B cell (primary cell): ENCODE measurements at regions not wholly inside any gene's neighbourhood (a gene's known extent, or its start where the extent isn't known, plus 50 kb on each side); places are given as distances from the start of the nearest gene placed in this dataset.

Experiments used
- ATAC-seq: fragments of 200-7000 bp; cut with Tn5 transposase; one replicate; pipeline ENCODE4 v1.10.0; 2021; ENCODE audit warnings: low read depth, mild to moderate bottlenecking, moderate number of reproducible peaks, moderate library complexity
- CTCF ChIA-PET: fragments of 350-600 bp; sonication (Branson Sonifier 250); formaldehyde crosslinking; loops from one replicate; lab custom pipeline; 2021; ENCODE audit warnings: antibody characterized with exemption, inconsistent platforms; lab: Charles Lee
- POLR2A ChIA-PET: fragments of 350-600 bp; sonication (Branson Sonifier 250); formaldehyde crosslinking; loops from one replicate; lab custom pipeline; 2021; ENCODE audit warnings: antibody characterized with exemption; lab: Charles Lee
- DNase-seq: peaks from one replicate; pipeline ENCODE4 v3.0.0; 2013
- H2AFZ ChIP-seq: 2 replicates; pipeline ENCODE4 v1.6.1; 2012; ENCODE audit warnings: mild to moderate bottlenecking, low read depth, low read length; ENCODE audit not compliant: insufficient read depth, poor library complexity, severe bottlenecking
- H3K27ac ChIP-seq, 2 donors: 1 replicate in 1 of 2; 2 replicates in 1 of 2; pipeline ENCODE4 v1.5.1; 2012 to 2013; ENCODE audit warnings: low read length in 2 of 2, mild to moderate bottlenecking in 2 of 2, moderate library complexity in 1 of 2
- H3K27me3 ChIP-seq, 4 experiments: fragments of 200-600 bp in 1 of 4; sonication (generic) in 1 of 4; replicated peaks in 1 of 4; 1 replicate in 2 of 4; 2 replicates in 2 of 4; pipeline versions ENCODE4 v1.6.1 to v1.7.0; 2013 to 2016; ENCODE audit warnings: low read length in 3 of 4, mild to moderate bottlenecking in 2 of 4, mixed read lengths in 1 of 4, moderate library complexity in 1 of 4; ENCODE audit not compliant: insufficient read depth in 4 of 4, control insufficient read depth in 3 of 4; ENCODE audit errors: control extremely low read depth in 1 of 4
- H3K36me3 ChIP-seq, 2 experiments: replicated peaks in 1 of 2; 1 replicate in 1 of 2; 2 replicates in 1 of 2; pipeline versions ENCODE4 v1.6.1 to v1.7.1; 2013; ENCODE audit warnings: low read length in 1 of 2; ENCODE audit not compliant: insufficient read depth in 2 of 2, control insufficient read depth in 1 of 2; ENCODE audit errors: control extremely low read depth in 1 of 2, extremely low read depth in 1 of 2
- H3K4me1 ChIP-seq, 2 donors: fragments of 200-600 bp in 1 of 2; sonication (generic) in 1 of 2; 1 replicate in 1 of 2; 2 replicates in 1 of 2; pipeline versions ENCODE4 v1.5.1 to v1.6.1; 2013 to 2017; ENCODE audit warnings: low read length in 2 of 2; ENCODE audit not compliant: control insufficient read depth in 2 of 2, insufficient read depth in 2 of 2
- H3K4me2 ChIP-seq: replicated peaks from 2 replicates; pipeline ENCODE3; 2012; ENCODE audit warnings: mild to moderate bottlenecking, low read depth, low read length; ENCODE audit not compliant: poor library complexity, severe bottlenecking
- H3K4me3 ChIP-seq, 5 experiments: fragments of 200-600 bp in 1 of 5; sonication (generic) in 1 of 5; 1 replicate in 3 of 5; 2 replicates in 2 of 5; pipeline versions ENCODE4 v1.5.1 to v1.7.0; 2011 to 2016; ENCODE audit warnings: low read length in 4 of 5, mild to moderate bottlenecking in 4 of 5, low read depth in 2 of 5, control low read depth in 1 of 5, moderate library complexity in 1 of 5; ENCODE audit not compliant: insufficient read depth in 1 of 5; ENCODE audit errors: control extremely low read depth in 1 of 5, extremely low read depth in 1 of 5
- H3K79me2 ChIP-seq: fragments of 200-600 bp; sonication (generic); one replicate; pipeline ENCODE4 v1.6.0; 2016; ENCODE audit warnings: low read length; ENCODE audit not compliant: control insufficient read depth, insufficient read depth
- H3K9ac ChIP-seq: fragments of 200-600 bp; sonication (generic); 2 replicates; pipeline ENCODE4 v1.6.1; 2017; ENCODE audit warnings: mild to moderate bottlenecking, low read length, moderate library complexity
- H3K9me3 ChIP-seq, 3 donors: one replicate each; pipeline versions ENCODE4 v1.6.1 to v1.7.1; 2013; ENCODE audit warnings: low read length in 2 of 3; ENCODE audit not compliant: control insufficient read depth in 2 of 3, insufficient read depth in 1 of 3; ENCODE audit errors: control extremely low read depth in 1 of 3
- H4K20me1 ChIP-seq: 2 replicates; pipeline ENCODE4 v1.6.0; 2012; ENCODE audit warnings: mild to moderate bottlenecking, low read length; ENCODE audit not compliant: insufficient read depth, control insufficient read depth, poor library complexity, severe bottlenecking
- H3K27ac Mint-ChIP-seq: one replicate; pipeline ENCODE4 v1.8.0; 2021; ENCODE audit warnings: mixed read lengths
- H3K27me3 Mint-ChIP-seq: one replicate; pipeline ENCODE4 v1.8.0; 2021; ENCODE audit warnings: mixed read lengths
- H3K4me1 Mint-ChIP-seq: one replicate; pipeline ENCODE4 v1.8.0; 2021; ENCODE audit warnings: mixed read lengths
- H3K4me3 Mint-ChIP-seq: one replicate; pipeline ENCODE4 v1.8.0; 2021; ENCODE audit warnings: mixed read lengths
- H3K9me3 Mint-ChIP-seq: one replicate; pipeline ENCODE4 v1.8.0; 2022; ENCODE audit warnings: mixed read lengths; ENCODE audit not compliant: insufficient read depth
- EZH2 ChIP-seq: IDR thresholded peaks from 2 replicates; pipeline ENCODE4 v1.6.1; 2012; ENCODE audit warnings: borderline replicate concordance, low read depth, mild to moderate bottlenecking, moderate library complexity, low read length; ENCODE audit not compliant: insufficient read depth, poor library complexity, severe bottlenecking
- WGBS: methylation state at CpG from one replicate; pipeline ENCODE4 v1.1.5; 2013; ENCODE audit warnings: missing lambda C conversion rate; ENCODE audit not compliant: insufficient coverage; 5-methylcytosine and 5-hydroxymethylcytosine counted together
- intact Hi-C: fragments of 100-400 bp; cut with micrococcal nuclease; formaldehyde crosslinking; loops from one replicate; pipeline ENCODE4 v1.10.0; 2022
- TF ChIP-seq, protein P1 (sequence below): fragments of 200-600 bp; IDR thresholded peaks from one replicate; pipeline ENCODE4 v1.8.0; 2022; ENCODE audit warnings: antibody characterized with exemption, mild to moderate bottlenecking

DNA sequence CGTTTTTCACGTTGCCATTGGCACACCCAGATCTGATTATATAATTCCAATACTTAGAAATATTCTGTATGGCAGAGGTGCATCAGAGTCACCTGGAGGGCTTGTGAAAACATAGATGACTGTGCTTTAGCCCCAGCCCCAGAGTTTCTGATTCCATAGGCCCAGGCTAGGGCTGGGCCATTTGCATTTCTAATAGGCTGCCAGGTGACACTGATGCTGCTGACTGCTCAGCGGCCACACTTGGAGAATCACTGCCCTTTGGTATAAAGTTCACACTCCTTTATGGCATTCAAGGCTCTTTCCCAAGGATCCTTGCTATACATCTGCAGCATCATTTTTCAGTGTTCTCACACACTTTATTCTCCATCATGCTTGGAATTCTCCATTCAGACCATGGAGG is 137.1 kb downstream of the AKAP11 start:
- TF ChIP-seq EZH2, result no peak
- TF ChIP-seq, protein P1, sequence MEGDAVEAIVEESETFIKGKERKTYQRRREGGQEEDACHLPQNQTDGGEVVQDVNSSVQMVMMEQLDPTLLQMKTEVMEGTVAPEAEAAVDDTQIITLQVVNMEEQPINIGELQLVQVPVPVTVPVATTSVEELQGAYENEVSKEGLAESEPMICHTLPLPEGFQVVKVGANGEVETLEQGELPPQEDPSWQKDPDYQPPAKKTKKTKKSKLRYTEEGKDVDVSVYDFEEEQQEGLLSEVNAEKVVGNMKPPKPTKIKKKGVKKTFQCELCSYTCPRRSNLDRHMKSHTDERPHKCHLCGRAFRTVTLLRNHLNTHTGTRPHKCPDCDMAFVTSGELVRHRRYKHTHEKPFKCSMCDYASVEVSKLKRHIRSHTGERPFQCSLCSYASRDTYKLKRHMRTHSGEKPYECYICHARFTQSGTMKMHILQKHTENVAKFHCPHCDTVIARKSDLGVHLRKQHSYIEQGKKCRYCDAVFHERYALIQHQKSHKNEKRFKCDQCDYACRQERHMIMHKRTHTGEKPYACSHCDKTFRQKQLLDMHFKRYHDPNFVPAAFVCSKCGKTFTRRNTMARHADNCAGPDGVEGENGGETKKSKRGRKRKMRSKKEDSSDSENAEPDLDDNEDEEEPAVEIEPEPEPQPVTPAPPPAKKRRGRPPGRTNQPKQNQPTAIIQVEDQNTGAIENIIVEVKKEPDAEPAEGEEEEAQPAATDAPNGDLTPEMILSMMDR, result no peak
- H3K27ac ChIP-seq, result no peak overlapping the region
- H2AFZ ChIP-seq, result no peak overlapping the region
- H3K36me3 ChIP-seq, result no peaks in the 10 kb centered on the region
- DNase-seq (no peak), ATAC-seq (no peak)
- H3K79me2 ChIP-seq, result no peaks in the 10 kb centered on the region
- Mint-ChIP-seq H3K27me3 (no peaks in the 10 kb centered on the region), H3K4me3 (no peak overlapping the region), H3K4me1 (peaks cover 16% of the 10 kb centered on the region), H3K9me3 (no peaks in the 10 kb centered on the region), H3K27ac (no peak overlapping the region)
- intact Hi-C loops, result no loop called here
- CTCF ChIA-PET, result no interaction called here
- H3K4me3 ChIP-seq, result no peak overlapping the region
- POLR2A ChIA-PET, result no interaction called here
- no peaks in the 10 kb centered on the region for H4K20me1 ChIP-seq
- no peaks in the 10 kb centered on the region for H3K9me3 ChIP-seq
- 100% methylated on average over 1 of the region's 3 CpGs for WGBS
- no peak overlapping the region for H3K9ac ChIP-seq
- peaks cover 5 to 12% of the 10 kb centered on the region in 2 donors for H3K4me1 ChIP-seq
- no peaks in the 10 kb centered on the region for H3K27me3 ChIP-seq
- H3K4me2 ChIP-seq, result no peak overlapping the region

DNA sequence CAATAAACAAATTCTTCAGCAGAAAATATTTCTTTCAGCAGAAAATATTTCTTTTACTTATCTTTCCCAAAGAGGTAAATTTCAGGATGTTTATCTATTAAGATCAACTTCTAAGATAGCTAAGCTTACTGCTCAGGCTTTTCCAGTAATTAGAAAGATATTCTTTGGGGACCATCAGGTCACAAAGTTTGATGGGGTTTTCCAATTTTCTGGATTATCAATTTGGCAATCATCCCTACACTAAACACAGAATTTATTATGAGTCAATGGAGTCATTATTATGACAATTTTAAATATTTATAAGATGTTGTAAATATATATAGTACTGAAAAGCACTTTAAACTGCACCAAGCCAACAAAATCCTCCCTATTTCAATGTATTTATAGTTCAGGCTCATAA is 137.6 kb downstream of the AKAP11 start:
- ATAC-seq (no peak), DNase-seq (no peak)
- Mint-ChIP-seq H3K9me3 (no peaks in the 10 kb centered on the region), H3K4me1 (peaks cover 16% of the 10 kb centered on the region), H3K27ac (no peak overlapping the region), H3K4me3 (no peak overlapping the region), H3K27me3 (no peaks in the 10 kb centered on the region)
- ChIA-PET POLR2A (no interaction called here), CTCF (no interaction called here)
- Histone ChIP-seq H3K4me2 (no peak overlapping the region), H3K9ac (no peak overlapping the region), H3K36me3 (no peaks in the 10 kb centered on the region), H3K27ac (no peak overlapping the region), H3K9me3 (no peaks in the 10 kb centered on the region), H3K79me2 (no peaks in the 10 kb centered on the region), H3K27me3 (no peaks in the 10 kb centered on the region), H2AFZ (no peak overlapping the region), H3K4me3 (no peak overlapping the region), H3K4me1 (peaks cover 5 to 12% of the 10 kb centered on the region in 2 donors), H4K20me1 (no peaks in the 10 kb centered on the region)
- TF ChIP-seq, protein P1, result no peak
- no peak for TF ChIP-seq EZH2
- intact Hi-C loops, result no loop called here
